ENCODE measurements at regions not wholly inside any gene's neighbourhood (a gene's known extent, or its start where the extent isn't known, plus 50 kb on each side); places are given as distances from the start of the nearest gene placed in this dataset.
"Not testable (repeated sequence)": the region's sequence is repeated elsewhere in the genome, so short reads cannot be mapped to it uniquely, and the experiment has no call there.

DNA sequence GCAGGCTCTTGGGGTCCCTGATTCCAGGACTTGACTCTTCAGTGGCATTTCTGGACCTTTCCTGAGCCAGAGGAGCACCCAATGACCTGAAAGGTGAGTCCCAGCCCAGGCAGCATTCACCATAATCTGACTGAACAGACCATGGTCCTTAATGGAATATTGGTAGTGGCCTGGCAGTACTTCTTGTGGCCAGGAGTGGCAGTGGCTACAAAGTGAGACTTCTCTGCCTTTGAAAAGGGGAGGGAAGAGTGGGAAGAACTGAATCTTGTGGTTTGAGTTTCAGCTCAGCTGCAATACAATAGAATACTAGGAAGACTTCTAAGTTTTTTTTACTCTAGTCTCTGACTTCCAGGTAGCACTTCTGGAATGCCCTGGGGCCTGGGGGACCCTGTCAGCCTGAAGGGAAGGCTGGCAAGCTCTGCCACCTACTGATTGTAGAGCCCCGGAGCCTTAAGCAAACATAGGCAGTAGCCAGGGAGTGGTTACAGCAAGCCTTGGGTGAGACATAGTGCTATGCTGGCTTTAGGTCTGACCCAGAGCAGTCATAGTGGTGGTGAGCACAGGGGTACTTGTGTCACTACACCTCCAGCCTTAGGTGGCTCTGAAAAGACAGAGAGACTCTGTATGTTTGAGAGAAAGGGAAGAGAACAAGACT, 674.2 kb upstream of the MANEA start:
- no peak for ATAC-seq
- Mint-ChIP-seq H3K4me3 (no peak overlapping the region), H3K4me1 (no peaks in the 10 kb centered on the region), H3K27me3 (no peaks in the 10 kb centered on the region), H3K27ac (no peak overlapping the region), H3K9me3 (peaks cover 24 to 33% of the 10 kb centered on the region in 2 donors)
- no peak for DNase-seq

DNA sequence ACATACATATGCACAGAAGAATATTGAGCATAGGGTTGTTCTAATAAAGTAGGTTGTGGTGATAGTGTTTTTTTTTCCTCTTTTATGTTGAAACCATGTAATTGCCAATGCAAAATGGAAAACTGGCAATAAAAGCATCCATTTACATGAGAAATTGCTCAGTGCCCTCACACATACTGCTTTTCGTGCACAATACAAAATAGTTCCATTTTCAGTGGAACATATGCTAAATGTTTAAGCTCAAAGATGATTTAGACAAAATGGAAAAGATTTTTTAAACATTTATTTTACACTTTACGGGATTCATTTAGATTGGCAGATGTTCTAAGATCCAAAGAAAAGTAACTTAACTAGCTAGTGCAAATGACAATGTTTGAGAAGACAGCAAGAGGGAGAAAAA, 678.1 kb upstream of the MANEA start:
- Mint-ChIP-seq H3K27ac (no peak overlapping the region), H3K4me3 (no peak overlapping the region), H3K4me1 (no peaks in the 10 kb centered on the region), H3K9me3 (peaks cover 10 to 15% of the 10 kb centered on the region in 2 donors), H3K27me3 (no peaks in the 10 kb centered on the region)
- no peak for ATAC-seq
- no peak for DNase-seq

DNA sequence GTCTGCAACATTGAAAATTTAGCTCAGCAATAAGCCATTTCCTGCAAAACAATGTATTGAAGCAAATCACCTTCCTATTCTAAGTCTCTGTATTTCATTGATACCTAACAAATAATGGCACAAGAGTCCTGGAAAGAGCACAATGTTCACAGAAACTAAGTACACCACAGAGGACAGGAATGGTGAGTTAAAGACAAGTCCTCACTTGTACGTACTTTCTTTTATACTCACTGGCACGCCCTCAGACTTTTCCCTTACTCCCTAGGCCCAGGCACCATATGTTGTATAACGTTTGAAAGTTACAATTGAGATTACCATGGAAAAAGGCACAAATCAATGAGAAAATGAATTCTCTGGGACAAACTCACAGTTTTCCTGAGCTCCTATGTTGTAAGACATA, 683.0 kb upstream of the MANEA start:
- no peaks in the 10 kb centered on the region for H3K27me3 Mint-ChIP-seq
- no peak overlapping the region for H3K4me3 Mint-ChIP-seq
- no peaks in the 10 kb centered on the region for H3K9me3 Mint-ChIP-seq
- no peak overlapping the region for H3K27ac Mint-ChIP-seq
- DNase-seq: no peak
- no peak for ATAC-seq
- no peaks in the 10 kb centered on the region for H3K4me1 Mint-ChIP-seq

DNA sequence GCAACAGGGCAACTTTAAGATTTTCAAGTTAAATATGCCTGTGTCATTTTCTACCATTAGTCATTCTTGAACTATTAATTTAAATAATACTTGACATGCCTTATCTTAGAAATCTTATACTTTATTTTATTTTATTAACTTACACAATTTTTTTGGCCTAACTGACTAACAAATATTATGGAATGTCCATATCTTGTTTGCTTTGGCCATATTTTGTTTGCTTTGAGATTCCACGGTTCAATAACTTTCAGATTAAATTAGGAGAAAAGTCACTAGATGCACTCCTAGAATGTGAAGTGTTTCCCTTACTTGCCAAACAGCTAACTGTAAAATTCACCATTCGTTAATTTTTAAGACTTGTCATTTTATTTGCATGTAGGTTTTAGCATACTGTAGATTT, 684.0 kb upstream of the MANEA start:
- Mint-ChIP-seq H3K4me1 (no peaks in the 10 kb centered on the region), H3K27ac (no peak overlapping the region), H3K4me3 (no peak overlapping the region), H3K9me3 (no peaks in the 10 kb centered on the region), H3K27me3 (no peaks in the 10 kb centered on the region)
- DNase-seq (no peak), ATAC-seq (no peak)

DNA sequence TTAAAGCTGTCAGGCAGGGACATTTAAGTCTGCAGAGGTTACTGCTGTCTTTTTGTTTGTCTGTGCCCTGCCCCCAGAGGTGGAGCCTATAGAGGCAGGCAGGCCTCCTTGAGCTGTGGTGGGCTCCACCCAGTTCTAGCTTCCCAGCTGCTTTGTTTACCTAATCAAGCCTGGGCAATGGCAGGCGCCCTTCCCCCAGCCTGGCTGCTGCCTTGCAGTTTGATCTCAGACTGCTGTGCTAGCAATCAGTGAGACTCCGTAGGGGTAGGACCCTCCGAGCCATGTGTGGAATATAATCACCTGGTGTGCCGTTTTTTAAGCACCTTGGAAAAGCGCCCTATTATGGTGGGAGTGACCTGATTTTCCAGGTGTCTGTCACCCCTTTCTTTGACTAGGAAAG, 703.5 kb upstream of the MANEA start:
- H3K4me3 Mint-ChIP-seq, H3K4me1 Mint-ChIP-seq, H3K27ac Mint-ChIP-seq, H3K9me3 Mint-ChIP-seq, DNase-seq, ATAC-seq, H3K27me3 Mint-ChIP-seq: not testable (repeated sequence)

DNA sequence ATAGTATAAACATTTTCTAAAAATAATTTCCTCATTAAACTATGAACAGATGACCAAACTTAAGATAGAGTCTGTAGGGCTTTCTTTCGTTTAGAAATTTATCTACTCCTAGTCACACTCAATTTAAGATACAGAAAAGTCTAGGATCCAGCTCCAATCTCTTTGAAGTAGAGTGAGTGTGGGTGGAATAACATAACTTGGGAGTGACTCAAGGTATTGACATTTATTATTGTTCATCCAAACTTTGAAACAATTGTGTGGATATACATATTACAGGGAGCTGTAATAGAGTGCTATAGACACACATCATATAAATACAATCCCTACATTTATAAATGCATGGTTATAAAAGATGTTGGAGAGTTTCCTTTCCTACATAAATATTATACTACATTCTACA, 715.2 kb upstream of the MANEA start:
- Mint-ChIP-seq H3K27me3 (no peaks in the 10 kb centered on the region), H3K9me3 (no peaks in the 10 kb centered on the region), H3K27ac (no peak overlapping the region), H3K4me3 (no peak overlapping the region), H3K4me1 (no peaks in the 10 kb centered on the region)
- DNase-seq (no peak), ATAC-seq (no peak)

DNA sequence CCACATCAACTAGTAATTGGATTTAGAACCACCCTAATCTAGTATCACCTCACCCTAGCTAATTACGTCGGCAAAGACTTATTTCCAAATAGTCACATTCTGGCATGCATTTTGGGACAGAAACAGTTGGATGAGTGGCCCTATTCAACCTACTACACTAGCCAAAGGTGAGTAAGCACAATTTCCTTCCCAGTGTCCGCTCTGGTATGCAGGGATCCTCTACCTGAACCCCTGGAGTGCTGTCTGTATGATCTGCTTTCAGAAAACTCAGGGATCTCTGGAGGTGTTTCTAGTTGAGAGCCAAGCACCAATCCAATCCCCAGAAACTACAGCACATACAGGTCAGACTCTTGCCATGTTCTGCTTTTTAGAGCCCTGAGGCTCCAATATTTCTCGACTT, 717.4 kb upstream of the MANEA start:
- Mint-ChIP-seq H3K27me3 (no peaks in the 10 kb centered on the region), H3K4me3 (no peak overlapping the region), H3K4me1 (no peaks in the 10 kb centered on the region), H3K9me3 (no peaks in the 10 kb centered on the region), H3K27ac (no peak overlapping the region)
- ATAC-seq (no peak), DNase-seq (no peak)

DNA sequence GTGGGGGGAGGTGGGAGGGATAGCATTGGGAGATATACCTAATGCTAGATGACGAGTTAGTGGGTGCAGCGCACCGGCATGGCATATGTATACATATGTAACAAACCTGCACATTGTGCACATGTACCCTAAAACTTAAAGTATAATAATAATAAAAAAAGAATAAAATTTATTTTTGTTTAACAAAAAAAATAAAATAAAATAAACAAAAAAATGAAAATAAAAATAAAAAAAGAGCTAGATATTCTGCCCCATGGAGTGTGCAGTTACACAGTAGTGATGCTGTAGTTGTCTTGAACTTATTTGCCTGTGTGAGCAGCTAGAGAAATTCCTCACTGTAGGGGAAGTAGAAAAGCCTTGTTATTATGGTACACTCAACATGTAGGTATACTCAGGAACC, 720.3 kb upstream of the MANEA start:
- not testable (repeated sequence) for H3K27ac Mint-ChIP-seq, H3K4me1 Mint-ChIP-seq, DNase-seq, H3K4me3 Mint-ChIP-seq, ATAC-seq, H3K27me3 Mint-ChIP-seq
- H3K9me3 Mint-ChIP-seq: peaks cover 6 to 17% of the 10 kb centered on the region in 2 donors

DNA sequence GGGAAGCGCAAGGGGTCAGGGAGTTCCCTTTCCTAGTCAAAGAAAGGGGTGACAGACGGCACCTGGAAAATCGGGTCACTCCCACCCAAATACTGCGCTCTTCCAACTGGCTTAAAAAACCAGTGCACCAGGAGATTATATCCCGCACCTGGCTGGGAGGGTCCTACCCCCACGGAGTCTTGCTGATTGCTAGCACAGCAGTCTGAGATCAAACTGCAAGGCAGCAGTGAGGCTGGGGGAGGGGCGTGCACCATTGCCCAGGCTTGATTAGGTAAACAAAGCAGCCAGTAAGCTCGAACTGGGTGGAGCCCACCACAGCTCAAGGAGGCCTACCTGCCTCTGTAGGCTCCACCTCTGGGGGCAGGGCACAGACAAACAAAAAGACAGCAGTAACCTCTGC, 726.0 kb upstream of the MANEA start:
- not testable (repeated sequence) for DNase-seq, ATAC-seq, H3K4me3 Mint-ChIP-seq, H3K4me1 Mint-ChIP-seq, H3K27ac Mint-ChIP-seq, H3K27me3 Mint-ChIP-seq
- peaks cover 6 to 24% of the 10 kb centered on the region in 2 donors for H3K9me3 Mint-ChIP-seq

DNA sequence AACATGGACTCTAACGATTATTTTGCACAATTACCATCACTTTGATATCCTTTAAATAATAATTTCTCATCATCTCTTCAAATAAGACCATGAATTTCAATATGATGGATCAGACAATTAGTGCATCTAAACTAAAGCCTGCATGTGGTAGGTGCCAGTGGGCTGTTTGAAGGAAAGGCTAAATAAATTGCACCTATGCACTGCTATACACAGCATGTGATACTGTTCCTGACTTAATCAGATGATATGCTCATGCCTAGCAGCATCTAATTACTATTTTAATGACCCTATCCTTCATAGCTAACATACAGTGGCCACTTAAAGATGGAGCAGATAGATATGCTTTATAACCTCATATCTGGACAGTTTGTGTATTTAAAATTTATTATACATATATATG, 731.6 kb upstream of the MANEA start:
- no peak overlapping the region for H3K4me3 Mint-ChIP-seq
- H3K4me1 Mint-ChIP-seq: no peaks in the 10 kb centered on the region
- peaks cover 0 to 6% of the 10 kb centered on the region in 2 donors for H3K9me3 Mint-ChIP-seq
- ATAC-seq: no peak
- H3K27ac Mint-ChIP-seq: no peak overlapping the region
- no peak for DNase-seq
- H3K27me3 Mint-ChIP-seq: no peaks in the 10 kb centered on the region

DNA sequence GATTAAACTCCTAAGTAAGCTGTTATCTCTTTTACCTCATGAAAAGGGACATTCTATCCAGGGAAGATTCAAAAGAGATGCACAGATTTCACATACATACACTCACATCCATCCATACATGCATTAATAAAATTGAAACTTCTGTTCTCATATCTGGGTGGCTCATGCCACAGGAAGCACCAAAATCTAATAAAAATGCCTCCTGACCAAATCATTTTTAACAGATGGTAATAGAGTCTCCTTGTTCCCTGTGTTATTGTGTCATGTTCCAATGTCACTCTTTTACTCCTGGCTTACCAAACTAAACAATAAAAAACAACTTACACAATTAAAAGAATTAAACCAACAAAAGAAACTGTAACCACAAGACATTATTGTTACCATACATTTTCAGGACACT, 742.1 kb upstream of the MANEA start:
- Mint-ChIP-seq H3K4me1 (no peaks in the 10 kb centered on the region), H3K27me3 (no peaks in the 10 kb centered on the region), H3K4me3 (no peak overlapping the region), H3K27ac (no peak overlapping the region), H3K9me3 (peaks cover 7 to 10% of the 10 kb centered on the region in 2 donors)
- no peak for DNase-seq
- no peak for ATAC-seq

DNA sequence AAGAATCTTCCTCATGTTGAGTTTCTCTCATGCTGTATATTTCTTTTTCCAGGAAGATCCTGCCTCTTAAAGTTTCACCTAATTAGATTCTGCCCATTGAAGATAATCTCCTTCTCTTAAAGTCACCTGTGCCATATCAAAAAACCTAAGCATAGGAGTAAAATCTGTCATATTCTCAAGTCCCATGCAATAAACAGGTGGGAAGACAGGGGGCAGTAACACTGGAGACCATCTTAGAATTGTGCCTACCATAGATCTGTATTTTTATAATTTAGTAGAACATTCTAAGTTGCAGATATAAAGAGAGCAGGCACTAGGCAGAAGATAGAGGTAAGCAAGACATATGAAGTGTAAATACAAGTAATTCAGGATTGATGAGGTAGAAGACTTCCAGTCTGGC, 763.5 kb upstream of the MANEA start:
- Mint-ChIP-seq H3K4me3 (no peak overlapping the region), H3K9me3 (peaks cover 0 to 3% of the 10 kb centered on the region in 2 donors), H3K27me3 (no peaks in the 10 kb centered on the region), H3K27ac (no peak overlapping the region), H3K4me1 (no peaks in the 10 kb centered on the region)
- no peak for DNase-seq
- ATAC-seq: no peak

DNA sequence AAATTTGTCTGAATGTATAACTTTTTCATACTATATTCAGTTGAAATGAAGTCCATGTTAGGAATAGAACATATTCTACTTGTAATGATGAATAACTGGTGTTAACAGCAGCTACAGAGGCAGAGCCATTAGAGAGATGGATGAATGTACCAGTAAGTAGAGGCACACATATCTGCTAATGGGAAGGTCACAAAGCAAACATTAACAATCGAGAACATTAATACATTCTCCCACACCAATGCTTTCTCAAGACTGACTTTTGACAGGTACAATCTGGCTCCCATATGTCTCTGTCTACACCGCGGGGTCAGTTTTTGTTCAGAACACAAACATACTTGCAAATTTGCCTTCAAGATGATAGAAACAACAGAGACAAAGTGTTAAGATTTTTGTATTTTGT, 776.0 kb upstream of the MANEA start:
- H3K27ac Mint-ChIP-seq: no peak overlapping the region
- no peak overlapping the region for H3K4me3 Mint-ChIP-seq
- H3K4me1 Mint-ChIP-seq: no peaks in the 10 kb centered on the region
- H3K27me3 Mint-ChIP-seq: no peaks in the 10 kb centered on the region
- no peak for DNase-seq
- H3K9me3 Mint-ChIP-seq: peaks cover 5 to 14% of the 10 kb centered on the region in 2 donors
- no peak for ATAC-seq

DNA sequence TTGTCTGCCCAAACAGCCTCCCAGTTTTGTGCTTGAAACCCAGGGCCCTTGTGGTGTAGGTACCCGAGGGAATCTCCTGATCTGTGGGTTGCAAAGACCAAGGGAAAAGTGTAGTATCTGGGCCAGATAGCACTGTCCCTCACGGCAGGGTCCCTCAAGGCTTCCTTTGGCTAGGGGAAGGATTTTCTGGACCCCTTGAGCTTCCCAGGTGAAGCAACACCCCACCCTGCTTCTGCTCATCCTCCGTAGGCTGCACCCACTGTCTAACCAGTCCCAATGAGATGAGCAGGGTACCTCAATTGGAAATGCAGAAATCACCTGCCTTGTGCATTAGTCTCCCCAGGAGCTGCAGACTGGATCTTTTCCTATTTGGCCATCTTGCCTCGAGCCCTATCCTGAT, 791.8 kb upstream of the MANEA start:
- no peak overlapping the region for H3K4me3 Mint-ChIP-seq

DNA sequence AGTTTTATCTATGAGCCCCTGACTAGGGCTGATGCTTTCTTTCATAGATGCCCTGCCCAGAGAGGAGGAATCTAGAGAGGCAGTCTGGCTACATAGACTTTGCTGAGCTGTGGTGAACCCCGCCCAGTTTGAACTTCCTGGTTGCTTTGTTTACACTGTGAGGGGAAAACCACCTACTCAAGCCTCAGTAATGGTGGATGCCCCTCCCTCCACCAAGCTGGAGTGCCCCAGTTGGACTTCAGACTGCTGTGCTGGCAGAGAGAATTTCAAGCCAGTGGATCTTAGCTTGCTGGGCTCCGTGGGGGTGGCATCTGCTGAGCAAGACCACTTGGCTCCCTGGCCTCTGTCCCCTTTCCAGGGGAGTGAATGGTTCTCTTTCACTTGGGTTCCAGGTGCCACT, 792.3 kb upstream of the MANEA start:
- H3K4me1 Mint-ChIP-seq, H3K4me3 Mint-ChIP-seq, H3K27me3 Mint-ChIP-seq, ATAC-seq, DNase-seq, H3K27ac Mint-ChIP-seq: not testable (repeated sequence)
- peaks cover 13 to 28% of the 10 kb centered on the region in 2 donors for H3K9me3 Mint-ChIP-seq

More for the DNA sequence above, 791.8 kb upstream of the MANEA start:
- no peak for DNase-seq
- peaks cover 13 to 28% of the 10 kb centered on the region in 2 donors for H3K9me3 Mint-ChIP-seq
- H3K27ac Mint-ChIP-seq: no peak overlapping the region
- ATAC-seq: no peak
- no peaks in the 10 kb centered on the region for H3K27me3 Mint-ChIP-seq
- no peaks in the 10 kb centered on the region for H3K4me1 Mint-ChIP-seq

DNA sequence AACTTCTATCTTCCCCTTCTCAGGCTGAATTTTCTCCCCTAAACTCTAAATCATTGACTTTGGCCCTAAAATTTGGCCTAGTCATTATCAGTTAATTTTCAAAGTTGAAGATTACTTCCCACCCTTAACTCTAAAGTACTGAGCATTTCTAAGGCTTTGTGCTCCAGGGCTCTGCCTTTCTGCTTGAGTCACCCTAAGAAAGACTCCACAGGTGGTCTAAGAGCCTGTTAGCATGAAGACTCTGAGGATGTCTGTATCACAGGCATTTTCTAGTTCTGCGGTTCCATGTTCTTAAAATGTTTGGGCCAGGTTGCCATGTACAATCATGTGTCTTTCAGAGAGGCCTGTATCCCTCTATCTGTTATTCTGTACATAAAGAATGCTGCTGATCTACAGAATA, 808.1 kb upstream of the MANEA start:
- H3K27me3 Mint-ChIP-seq: no peaks in the 10 kb centered on the region
- H3K27ac Mint-ChIP-seq: no peak overlapping the region
- no peak overlapping the region for H3K4me3 Mint-ChIP-seq
- H3K9me3 Mint-ChIP-seq: no peaks in the 10 kb centered on the region
- no peak for DNase-seq
- no peaks in the 10 kb centered on the region for H3K4me1 Mint-ChIP-seq
- no peak for ATAC-seq

DNA sequence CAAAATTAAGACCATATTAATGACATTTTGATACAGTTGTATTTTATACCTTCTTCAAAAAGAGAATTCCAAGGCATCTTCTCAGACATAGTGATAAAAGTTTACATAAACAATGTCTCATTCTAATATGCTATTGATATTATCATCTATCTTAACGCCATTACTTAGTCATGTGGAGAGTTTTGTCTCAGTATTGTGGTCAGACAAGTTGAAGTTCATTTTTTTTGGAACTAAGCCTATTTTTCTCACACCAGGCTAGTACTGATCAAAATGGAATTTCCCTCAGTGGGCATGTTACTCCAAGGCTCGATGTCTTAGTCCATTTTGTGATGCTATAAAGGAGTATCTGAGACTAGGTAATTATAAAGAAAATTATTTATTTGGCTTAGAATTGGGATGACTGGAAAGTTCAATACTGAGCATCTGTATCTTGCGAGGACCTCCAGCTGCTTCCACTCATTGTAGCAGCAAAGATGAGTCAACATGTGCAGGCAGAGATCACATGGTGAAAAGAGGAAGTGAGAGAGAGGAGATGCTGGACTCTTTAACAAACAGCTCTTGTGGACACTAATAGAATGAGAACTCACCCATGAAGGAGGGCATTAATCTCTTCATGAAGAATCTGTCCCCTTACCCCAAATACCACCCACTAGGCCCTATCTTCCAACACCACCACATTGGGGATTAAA, 825.5 kb upstream of the MANEA start:
- DNase-seq (no peak), ATAC-seq (no peak)
- Mint-ChIP-seq H3K9me3 (peaks cover 6 to 14% of the 10 kb centered on the region in 2 donors), H3K27ac (no peak overlapping the region), H3K27me3 (no peaks in the 10 kb centered on the region), H3K4me1 (no peaks in the 10 kb centered on the region), H3K4me3 (no peak overlapping the region)
